PC-9 (cell line): ENCODE measurements at regions not wholly inside any gene's neighbourhood (a gene's known extent, or its start where the extent isn't known, plus 50 kb on each side); places are given as distances from the start of the nearest gene placed in this dataset.

Experiments used
- BruUV-seq: library from RNA; stranded (reverse); fragments of 400-500 nt; replicated peaks from 2 replicates; lab custom pipeline; 2021; lab: Mats Ljungman, UMichigan
- CTCF ChIA-PET: fragments of 300-600 bp; sonication (Branson Sonifier 250); formaldehyde crosslinking; loops from one replicate; lab custom pipeline; 2022; ENCODE audit warnings: antibody characterized with exemption; lab: Charles Lee
- POLR2A ChIA-PET: fragments of 300-600 bp; sonication (Branson Sonifier 250); formaldehyde crosslinking; loops from one replicate; lab custom pipeline; 2022; ENCODE audit warnings: antibody characterized with exemption; ENCODE audit not compliant: unreplicated experiment; lab: Charles Lee
- DNase-seq, 2 experiments: peaks; one replicate each; pipeline versions ENCODE4 v3.0.0 to v3.0.0-alpha.2; 2015 to 2022; ENCODE audit warnings: mixed read lengths in 1 of 2
- H2AFZ ChIP-seq: fragments of 200-600 bp; sonication (generic); 2 replicates; pipeline ENCODE4 v1.8.1; 2017; ENCODE audit warnings: antibody characterized with exemption
- H3F3A ChIP-seq: fragments of 200-600 bp; sonication (generic); 2 replicates; pipeline ENCODE4 v1.8.1; 2017; ENCODE audit warnings: antibody characterized with exemption, mild to moderate bottlenecking, low read depth; ENCODE audit not compliant: insufficient read depth
- H3K27ac ChIP-seq: fragments of 200-600 bp; sonication (generic); 2 replicates; pipeline ENCODE4 v1.6.1; 2016; ENCODE audit warnings: mixed run types
- H3K27me3 ChIP-seq: fragments of 200-600 bp; sonication (generic); 2 replicates; pipeline ENCODE4 v1.6.1; 2016; ENCODE audit warnings: low read depth, mixed run types; ENCODE audit not compliant: insufficient read depth
- H3K36me3 ChIP-seq: fragments of 200-600 bp; sonication (generic); 2 replicates; pipeline ENCODE4 v1.6.1; 2016; ENCODE audit warnings: low read depth, mixed run types
- H3K4me1 ChIP-seq: fragments of 200-600 bp; sonication (generic); replicated peaks from 2 replicates; pipeline ENCODE4 v1.6.1; 2016; ENCODE audit warnings: mixed run types; ENCODE audit not compliant: insufficient read depth
- H3K4me2 ChIP-seq: fragments of 200-600 bp; sonication (generic); 2 replicates; pipeline ENCODE4 v1.6.1; 2017; ENCODE audit warnings: mixed run types
- H3K4me3 ChIP-seq: fragments of 200-600 bp; sonication (generic); 2 replicates; pipeline ENCODE4 v1.6.1; 2016; ENCODE audit warnings: mixed run types
- H3K79me2 ChIP-seq: fragments of 200-600 bp; sonication (generic); 2 replicates; pipeline ENCODE4 v1.6.1; 2017; ENCODE audit warnings: low read depth, mixed run types
- H3K9me2 ChIP-seq: fragments of 200-600 bp; sonication (generic); 2 replicates; pipeline ENCODE4 v1.8.1; 2017; ENCODE audit warnings: mild to moderate bottlenecking; ENCODE audit not compliant: insufficient read depth
- H3K9me3 ChIP-seq: fragments of 200-600 bp; sonication (generic); 2 replicates; pipeline ENCODE4 v1.8.1; 2016; ENCODE audit warnings: low read depth; ENCODE audit not compliant: insufficient read depth
- H4K20me1 ChIP-seq: fragments of 200-600 bp; sonication (generic); 2 replicates; pipeline ENCODE4 v1.8.1; 2017; ENCODE audit not compliant: insufficient read depth
- CTCF ChIP-seq: fragments of 200-600 bp; sonication (generic); conservative IDR thresholded peaks from 2 replicates; pipeline ENCODE4 v1.6.1; 2017; ENCODE audit warnings: mixed run types, antibody characterized with exemption, mild to moderate bottlenecking, moderate library complexity
- EZH2 ChIP-seq: fragments of 200-600 bp; sonication (generic); IDR thresholded peaks from 2 replicates; pipeline ENCODE4 v1.8.0; 2017; ENCODE audit warnings: antibody characterized with exemption, low read depth
- intact Hi-C: fragments of 100-400 bp; cut with micrococcal nuclease; formaldehyde crosslinking; loops from one replicate; pipeline ENCODE4 v1.10.0; 2022; ENCODE audit not compliant: unreplicated experiment

- Histone ChIP-seq H3K9me2 (no peaks in the 10 kb centered on the region), H3K27me3 (no peaks in the 10 kb centered on the region), H3K27ac (no peak overlapping the region), H2AFZ (no peak overlapping the region), H3K4me3 (no peak overlapping the region), H3K4me1 (no peaks in the 10 kb centered on the region), H3F3A (no peaks in the 10 kb centered on the region), H3K9me3 (no peaks in the 10 kb centered on the region), H3K36me3 (no peaks in the 10 kb centered on the region), H4K20me1 (no peaks in the 10 kb centered on the region), H3K4me2 (no peak overlapping the region), H3K79me2 (no peaks in the 10 kb centered on the region)
- TF ChIP-seq CTCF: no peak
- no peak for TF ChIP-seq EZH2
- POLR2A ChIA-PET: no interaction called here
- CTCF ChIA-PET: no interaction called here
- no TSS peak for BruUV-seq
- intact Hi-C loops: no loop called here
- no peak for DNase-seq
These were observed 186.2 kb upstream of the PRKCQ start for GRCh38 chr10:6766131-6766801.

- TF ChIP-seq EZH2 (no peak), CTCF (no peak)
- H3K4me2 ChIP-seq: no peak overlapping the region
- no peaks in the 10 kb centered on the region for H4K20me1 ChIP-seq
- H3K36me3 ChIP-seq: no peaks in the 10 kb centered on the region
- no peaks in the 10 kb centered on the region for H3K9me3 ChIP-seq
- no peaks in the 10 kb centered on the region for H3F3A ChIP-seq
- no peaks in the 10 kb centered on the region for H3K4me1 ChIP-seq
- no peaks in the 10 kb centered on the region for H3K27me3 ChIP-seq
- ChIA-PET CTCF (no interaction called here), POLR2A (no interaction called here)
- H3K27ac ChIP-seq: no peak overlapping the region
- no TSS peak for BruUV-seq
- H3K9me2 ChIP-seq: no peaks in the 10 kb centered on the region
- H3K79me2 ChIP-seq: no peaks in the 10 kb centered on the region
- no peak for DNase-seq
- intact Hi-C loops: no loop called here
- H3K4me3 ChIP-seq: no peak overlapping the region
- no peak overlapping the region for H2AFZ ChIP-seq
These were observed 183.3 kb upstream of the PRKCQ start for GRCh38 chr10:6763423-6763822.

- H3K79me2 ChIP-seq: no peaks in the 10 kb centered on the region
- no peaks in the 10 kb centered on the region for H3K9me3 ChIP-seq
- no peaks in the 10 kb centered on the region for H3K9me2 ChIP-seq
- no peak overlapping the region for H3K27ac ChIP-seq
- no peak overlapping the region for H2AFZ ChIP-seq
- H3F3A ChIP-seq: no peaks in the 10 kb centered on the region
- H3K36me3 ChIP-seq: no peaks in the 10 kb centered on the region
- ChIA-PET CTCF (no interaction called here), POLR2A (no interaction called here)
- DNase-seq: no peak
- no peaks in the 10 kb centered on the region for H3K27me3 ChIP-seq
- H3K4me2 ChIP-seq: no peak overlapping the region
- H3K4me3 ChIP-seq: no peak overlapping the region
- intact Hi-C loops: no loop called here
- no TSS peak for BruUV-seq
- TF ChIP-seq EZH2: no peak
- TF ChIP-seq CTCF: no peak
- H3K4me1 ChIP-seq: no peaks in the 10 kb centered on the region
- no peaks in the 10 kb centered on the region for H4K20me1 ChIP-seq
These were observed 182.9 kb upstream of the PRKCQ start for GRCh38 chr10:6763001-6763400.
